ENCODE measurements at regions not wholly inside any gene's neighbourhood (a gene's known extent, or its start where the extent isn't known, plus 50 kb on each side); places are given as distances from the start of the nearest gene placed in this dataset.

- Histone ChIP-seq H3K36me3 (ENCODE audit: control insufficient read depth in 1 of 2, insufficient read depth in 2 of 2, low read length in 2 of 2) (no peaks in the 10 kb centered on the region), H3K18ac (ENCODE audit: low read length) (no peak overlapping the region), H4K8ac (ENCODE audit: low read depth, low read length) (no peak overlapping the region), H3K79me2 (ENCODE audit: control insufficient read depth, insufficient read depth, low read length, poor library complexity) (no peaks in the 10 kb centered on the region), H3K9ac (ENCODE audit: low read length) (no peak overlapping the region), H3K27me3 (ENCODE audit: insufficient read depth, low read length) (no peaks in the 10 kb centered on the region), H2AK5ac (ENCODE audit: low read length) (no peak overlapping the region), H3K4ac (ENCODE audit: low read depth, low read length) (no peak overlapping the region), H2BK5ac (ENCODE audit: low read depth, low read length, poor library complexity) (no peak overlapping the region), H3K4me3 (ENCODE audit: low read depth, low read length) (no peak overlapping the region), H3K14ac (ENCODE audit: low read length) (no peak overlapping the region), H3K27ac (ENCODE audit: low read depth, low read length) (no peak overlapping the region), H2BK12ac (ENCODE audit: low read length) (no peak overlapping the region), H4K12ac (ENCODE audit: low read depth, low read length) (no peak overlapping the region), H2BK120ac (ENCODE audit: insufficient read depth, low read length, poor library complexity) (no peak overlapping the region), H3K79me1 (ENCODE audit: low read length) (no peaks in the 10 kb centered on the region), H3K4me1 (ENCODE audit: control insufficient read depth in 1 of 2, insufficient read depth in 2 of 2, low read length in 2 of 2) (no peaks in the 10 kb centered on the region), H3K9me3 (ENCODE audit: insufficient read depth, low read depth, low read length) (no peaks in the 10 kb centered on the region), H2AFZ (ENCODE audit: insufficient read depth, low read length, poor library complexity) (no peak overlapping the region), H3K4me2 (ENCODE audit: low read length) (no peak overlapping the region), H4K91ac (ENCODE audit: low read depth, low read length) (no peak overlapping the region), H3K23ac (ENCODE audit: low read length) (no peak overlapping the region)
- no peak for DNase-seq
Observed at GRCh38 chr5:125393221-125393815, 646.9 kb upstream of the ZNF608 start.

- H3K79me1 ChIP-seq (ENCODE audit: low read length): no peaks in the 10 kb centered on the region
- no peak overlapping the region for H2AK5ac ChIP-seq (ENCODE audit: low read length)
- no peak overlapping the region for H3K4ac ChIP-seq (ENCODE audit: low read depth, low read length)
- no peak overlapping the region for H3K4me3 ChIP-seq (ENCODE audit: low read depth, low read length)
- H3K36me3 ChIP-seq (ENCODE audit: control insufficient read depth in 1 of 2, insufficient read depth in 2 of 2, low read length in 2 of 2): no peaks in the 10 kb centered on the region
- H4K12ac ChIP-seq (ENCODE audit: low read depth, low read length): no peak overlapping the region
- H4K91ac ChIP-seq (ENCODE audit: low read depth, low read length): no peak overlapping the region
- no peak overlapping the region for H3K9ac ChIP-seq (ENCODE audit: low read length)
- no peaks in the 10 kb centered on the region for H3K79me2 ChIP-seq (ENCODE audit: control insufficient read depth, insufficient read depth, low read length, poor library complexity)
- no peak overlapping the region for H3K27ac ChIP-seq (ENCODE audit: low read depth, low read length)
- H2BK5ac ChIP-seq (ENCODE audit: low read depth, low read length, poor library complexity): no peak overlapping the region
- H3K27me3 ChIP-seq (ENCODE audit: insufficient read depth, low read length): no peaks in the 10 kb centered on the region
- H2AFZ ChIP-seq (ENCODE audit: insufficient read depth, low read length, poor library complexity): no peak overlapping the region
- H3K14ac ChIP-seq (ENCODE audit: low read length): no peak overlapping the region
- H2BK120ac ChIP-seq (ENCODE audit: insufficient read depth, low read length, poor library complexity): no peak overlapping the region
- no peak overlapping the region for H3K23ac ChIP-seq (ENCODE audit: low read length)
- H3K18ac ChIP-seq (ENCODE audit: low read length): no peak overlapping the region
- 100% methylated on average over 1 of the region's 1 CpG for WGBS (ENCODE audit: extremely low coverage, insufficient coverage, insufficient read length)
- H3K4me1 ChIP-seq (ENCODE audit: control insufficient read depth in 1 of 2, insufficient read depth in 2 of 2, low read length in 2 of 2): no peaks in the 10 kb centered on the region
- H4K8ac ChIP-seq (ENCODE audit: low read depth, low read length): no peak overlapping the region
- no peak overlapping the region for H3K4me2 ChIP-seq (ENCODE audit: low read length)
- no peak overlapping the region for H2BK12ac ChIP-seq (ENCODE audit: low read length)
- no peak for DNase-seq
- H3K9me3 ChIP-seq (ENCODE audit: insufficient read depth, low read depth, low read length): no peaks in the 10 kb centered on the region
Observed at GRCh38 chr5:125394661-125395280, 648.3 kb upstream of the ZNF608 start.

GRCh38 chr5:125396462-125396861, 650.0 kb upstream of the ZNF608 start:
- no peak overlapping the region for H2AK5ac ChIP-seq (ENCODE audit: low read length)
- H4K91ac ChIP-seq (ENCODE audit: low read depth, low read length): no peak overlapping the region
- no peaks in the 10 kb centered on the region for H3K27me3 ChIP-seq (ENCODE audit: insufficient read depth, low read length)
- no CpG with 5 or more reads among the region's 1 CpG for WGBS (ENCODE audit: extremely low coverage, insufficient coverage, insufficient read length)
- H3K4me3 ChIP-seq (ENCODE audit: low read depth, low read length): no peak overlapping the region
- no peak overlapping the region for H2BK12ac ChIP-seq (ENCODE audit: low read length)
- no peak overlapping the region for H2AFZ ChIP-seq (ENCODE audit: insufficient read depth, low read length, poor library complexity)
- H3K14ac ChIP-seq (ENCODE audit: low read length): no peak overlapping the region
- no peak for DNase-seq
- no peak overlapping the region for H2BK5ac ChIP-seq (ENCODE audit: low read depth, low read length, poor library complexity)
- no peaks in the 10 kb centered on the region for H3K79me1 ChIP-seq (ENCODE audit: low read length)
- H3K4me2 ChIP-seq (ENCODE audit: low read length): no peak overlapping the region
- H3K4me1 ChIP-seq (ENCODE audit: control insufficient read depth in 1 of 2, insufficient read depth in 2 of 2, low read length in 2 of 2): no peaks in the 10 kb centered on the region
- H3K36me3 ChIP-seq (ENCODE audit: control insufficient read depth in 1 of 2, insufficient read depth in 2 of 2, low read length in 2 of 2): no peaks in the 10 kb centered on the region
- H3K23ac ChIP-seq (ENCODE audit: low read length): no peak overlapping the region
- no peak overlapping the region for H3K4ac ChIP-seq (ENCODE audit: low read depth, low read length)
- H3K27ac ChIP-seq (ENCODE audit: low read depth, low read length): no peak overlapping the region
- no peak overlapping the region for H2BK120ac ChIP-seq (ENCODE audit: insufficient read depth, low read length, poor library complexity)
- H3K9ac ChIP-seq (ENCODE audit: low read length): no peak overlapping the region
- no peaks in the 10 kb centered on the region for H3K79me2 ChIP-seq (ENCODE audit: control insufficient read depth, insufficient read depth, low read length, poor library complexity)
- H4K8ac ChIP-seq (ENCODE audit: low read depth, low read length): no peak overlapping the region
- H3K9me3 ChIP-seq (ENCODE audit: insufficient read depth, low read depth, low read length): no peaks in the 10 kb centered on the region
- no peak overlapping the region for H3K18ac ChIP-seq (ENCODE audit: low read length)
- no peak overlapping the region for H4K12ac ChIP-seq (ENCODE audit: low read depth, low read length)

GRCh38 chr5:125398466-125398865, 652.0 kb upstream of the ZNF608 start:
- H3K27ac ChIP-seq (ENCODE audit: low read depth, low read length): no peak overlapping the region
- H2BK5ac ChIP-seq (ENCODE audit: low read depth, low read length, poor library complexity): no peak overlapping the region
- no peak overlapping the region for H3K18ac ChIP-seq (ENCODE audit: low read length)
- no peak overlapping the region for H3K9ac ChIP-seq (ENCODE audit: low read length)
- H4K12ac ChIP-seq (ENCODE audit: low read depth, low read length): no peak overlapping the region
- no peaks in the 10 kb centered on the region for H3K4me1 ChIP-seq (ENCODE audit: control insufficient read depth in 1 of 2, insufficient read depth in 2 of 2, low read length in 2 of 2)
- no peak overlapping the region for H3K4me2 ChIP-seq (ENCODE audit: low read length)
- no peak overlapping the region for H3K23ac ChIP-seq (ENCODE audit: low read length)
- H2AFZ ChIP-seq (ENCODE audit: insufficient read depth, low read length, poor library complexity): no peak overlapping the region
- H3K4me3 ChIP-seq (ENCODE audit: low read depth, low read length): no peak overlapping the region
- no peak overlapping the region for H3K14ac ChIP-seq (ENCODE audit: low read length)
- H4K8ac ChIP-seq (ENCODE audit: low read depth, low read length): no peak overlapping the region
- H2BK12ac ChIP-seq (ENCODE audit: low read length): no peak overlapping the region
- DNase-seq: no peak
- no peaks in the 10 kb centered on the region for H3K79me1 ChIP-seq (ENCODE audit: low read length)
- H3K4ac ChIP-seq (ENCODE audit: low read depth, low read length): no peak overlapping the region
- no peaks in the 10 kb centered on the region for H3K36me3 ChIP-seq (ENCODE audit: control insufficient read depth in 1 of 2, insufficient read depth in 2 of 2, low read length in 2 of 2)
- no CpG with 5 or more reads among the region's 2 CpGs for WGBS (ENCODE audit: extremely low coverage, insufficient coverage, insufficient read length)
- no peaks in the 10 kb centered on the region for H3K79me2 ChIP-seq (ENCODE audit: control insufficient read depth, insufficient read depth, low read length, poor library complexity)
- no peak overlapping the region for H2AK5ac ChIP-seq (ENCODE audit: low read length)
- no peaks in the 10 kb centered on the region for H3K27me3 ChIP-seq (ENCODE audit: insufficient read depth, low read length)
- no peak overlapping the region for H4K91ac ChIP-seq (ENCODE audit: low read depth, low read length)
- H3K9me3 ChIP-seq (ENCODE audit: insufficient read depth, low read depth, low read length): no peaks in the 10 kb centered on the region
- H2BK120ac ChIP-seq (ENCODE audit: insufficient read depth, low read length, poor library complexity): no peak overlapping the region
